HG03342 (cell line): ENCODE measurements at regions not wholly inside any gene's neighbourhood (a gene's known extent, or its start where the extent isn't known, plus 50 kb on each side); places are given as distances from the start of the nearest gene placed in this dataset.
"Not testable (repeated sequence)": the region's sequence is repeated elsewhere in the genome, so short reads cannot be mapped to it uniquely, and the experiment has no call there.

ENCODE experiments used
- ATAC-seq: cut with Tn5 transposase; IDR thresholded peaks from one replicate; pipeline ENCODE4 v1.9.1; 2021; ENCODE audit warnings: mild to moderate bottlenecking, moderate library complexity; ENCODE audit not compliant: unreplicated experiment

DNA sequence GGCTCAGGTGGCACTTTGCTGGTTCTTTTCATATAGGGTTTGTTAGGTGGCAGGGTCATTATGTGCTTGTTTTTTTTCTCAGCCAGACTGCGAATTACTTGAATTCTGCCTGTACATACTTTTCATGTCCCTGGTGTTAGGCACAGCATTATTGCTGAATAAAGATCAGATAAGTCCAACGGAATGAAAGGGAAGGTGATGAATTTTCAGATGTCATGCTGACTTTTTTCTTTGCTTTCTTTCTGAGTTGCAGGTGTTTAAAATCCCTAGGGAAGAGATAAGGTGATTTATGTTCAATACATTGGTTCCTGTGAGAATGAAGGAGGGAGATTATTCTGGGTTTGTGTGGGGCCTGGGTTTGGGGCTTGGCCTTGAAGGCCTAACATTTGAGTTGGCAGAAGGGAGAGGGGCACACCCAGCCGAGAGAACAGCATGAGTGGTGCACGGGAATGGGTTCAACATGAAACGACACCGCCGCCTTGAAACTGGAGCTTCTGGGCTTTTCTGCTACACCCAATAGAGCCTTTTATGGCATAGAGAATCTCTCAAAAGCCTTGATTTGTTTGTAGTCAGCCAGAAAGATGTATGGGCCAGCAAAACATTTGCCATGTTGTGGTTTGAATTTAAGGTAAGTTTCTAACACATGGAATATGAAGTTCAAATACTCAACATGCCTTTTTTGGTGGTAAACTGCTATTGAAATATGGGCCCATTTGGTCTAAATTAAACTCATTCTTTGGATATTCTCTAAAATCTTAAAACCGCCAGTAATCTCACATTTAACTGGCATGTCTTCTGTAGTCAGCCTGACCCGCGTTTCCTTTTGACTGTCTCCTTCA is 477.0 kb downstream of the PCNX1 start:
- no peak for ATAC-seq

- no peak for ATAC-seq
Measured at GRCh38 chr14:71387753-71388152, 480.5 kb downstream of the PCNX1 start.

GRCh38 chr14:71388336-71388735 is 481.1 kb downstream of the PCNX1 start:
- no peak for ATAC-seq

- ATAC-seq: no peak
Measured at GRCh38 chr14:71388862-71389261, 481.6 kb downstream of the PCNX1 start.

GRCh38 chr14:71394386-71394785 is 487.1 kb downstream of the PCNX1 start:
- ATAC-seq: no peak

GRCh38 chr14:71395151-71395604 is 487.9 kb downstream of the PCNX1 start:
- no peak for ATAC-seq

- no peak for ATAC-seq
Measured at GRCh38 chr14:71395636-71396035, 488.4 kb downstream of the PCNX1 start.

GRCh38 chr14:71396050-71396677 is 488.9 kb downstream of the PCNX1 start:
- no peak for ATAC-seq

GRCh38 chr14:71397371-71397770 is 490.1 kb downstream of the PCNX1 start:
- no peak for ATAC-seq

GRCh38 chr14:71398450-71398849 is 491.2 kb downstream of the PCNX1 start:
- ATAC-seq: no peak

- ATAC-seq: peak; percentile 77
Measured at GRCh38 chr14:71399057-71399487, 491.8 kb downstream of the PCNX1 start.

GRCh38 chr14:71400871-71401321 is 493.6 kb downstream of the PCNX1 start:
- no peak for ATAC-seq

- not testable (repeated sequence) for ATAC-seq
Measured at GRCh38 chr14:71402415-71402814, 495.2 kb downstream of the PCNX1 start.

DNA sequence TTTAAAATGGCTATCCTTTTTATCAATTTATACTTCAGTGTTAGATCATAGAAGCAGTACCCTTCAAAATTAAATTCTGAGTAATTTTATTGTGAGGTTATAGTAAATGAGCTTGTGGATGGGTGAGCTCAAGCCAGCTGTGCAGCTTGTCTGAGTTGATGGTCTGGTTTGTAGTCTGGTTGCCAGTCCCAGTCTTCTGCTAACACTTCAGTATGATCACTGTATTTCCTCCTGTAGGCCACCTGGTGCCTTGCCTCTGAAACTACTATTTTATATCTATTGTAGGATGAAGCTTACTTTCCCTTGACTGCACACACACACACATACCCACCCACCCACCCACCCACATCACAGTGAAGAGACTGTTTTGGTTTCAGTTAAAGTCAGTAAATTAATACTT is 496.4 kb downstream of the PCNX1 start:
- ATAC-seq: peak; percentile 50

DNA sequence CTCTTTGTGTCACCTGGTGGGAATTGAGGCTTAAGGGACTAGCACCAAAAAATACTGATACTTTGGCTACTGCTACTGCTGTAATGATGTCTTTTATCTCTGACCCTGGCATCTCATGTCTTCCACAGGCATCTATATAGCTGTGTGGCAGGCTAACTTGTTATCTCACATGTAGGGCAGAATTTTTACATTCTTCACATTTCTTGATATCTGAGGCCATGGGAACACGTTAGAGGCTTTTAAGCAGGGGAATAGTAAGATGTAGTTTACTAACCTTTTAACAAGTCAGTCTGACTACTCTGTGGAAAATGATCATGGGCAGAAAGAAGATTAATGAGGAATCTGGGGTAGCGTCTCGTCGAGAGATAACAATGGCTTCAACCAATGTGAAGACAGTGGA is 498.4 kb downstream of the PCNX1 start:
- no peak for ATAC-seq

DNA sequence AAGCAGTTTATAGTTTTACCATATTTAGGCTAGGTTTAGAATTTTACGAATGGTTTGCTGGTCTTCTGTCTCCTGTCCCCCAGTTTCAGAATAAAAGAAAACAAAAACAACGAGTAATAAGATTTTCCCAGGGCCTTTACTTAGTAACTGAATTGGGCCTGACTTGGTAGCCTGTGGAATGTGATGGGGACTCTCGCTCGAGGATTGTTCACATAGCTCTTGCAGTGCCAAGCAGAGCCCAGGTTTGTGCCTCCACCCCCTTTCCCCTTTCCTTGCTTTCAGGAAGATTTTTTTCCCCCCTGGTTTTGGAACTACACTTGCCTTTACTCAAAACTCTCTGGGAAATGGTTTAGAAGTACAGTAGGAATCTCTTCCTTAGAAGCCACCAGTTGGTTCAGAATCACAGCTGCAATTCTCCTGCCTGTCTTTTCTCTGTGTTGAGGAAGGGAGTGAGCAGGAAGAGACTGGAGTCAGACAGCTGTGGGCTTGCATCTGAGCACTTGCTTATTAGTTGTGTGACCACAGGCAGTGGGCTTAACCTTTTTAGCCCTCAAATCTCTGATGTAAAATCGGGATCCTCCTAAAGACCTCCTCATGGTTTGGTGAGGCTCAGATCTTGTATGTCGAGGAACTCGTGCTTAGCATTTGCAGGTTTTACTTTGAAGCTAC is 501.2 kb downstream of the PCNX1 start:
- ATAC-seq: no peak

DNA sequence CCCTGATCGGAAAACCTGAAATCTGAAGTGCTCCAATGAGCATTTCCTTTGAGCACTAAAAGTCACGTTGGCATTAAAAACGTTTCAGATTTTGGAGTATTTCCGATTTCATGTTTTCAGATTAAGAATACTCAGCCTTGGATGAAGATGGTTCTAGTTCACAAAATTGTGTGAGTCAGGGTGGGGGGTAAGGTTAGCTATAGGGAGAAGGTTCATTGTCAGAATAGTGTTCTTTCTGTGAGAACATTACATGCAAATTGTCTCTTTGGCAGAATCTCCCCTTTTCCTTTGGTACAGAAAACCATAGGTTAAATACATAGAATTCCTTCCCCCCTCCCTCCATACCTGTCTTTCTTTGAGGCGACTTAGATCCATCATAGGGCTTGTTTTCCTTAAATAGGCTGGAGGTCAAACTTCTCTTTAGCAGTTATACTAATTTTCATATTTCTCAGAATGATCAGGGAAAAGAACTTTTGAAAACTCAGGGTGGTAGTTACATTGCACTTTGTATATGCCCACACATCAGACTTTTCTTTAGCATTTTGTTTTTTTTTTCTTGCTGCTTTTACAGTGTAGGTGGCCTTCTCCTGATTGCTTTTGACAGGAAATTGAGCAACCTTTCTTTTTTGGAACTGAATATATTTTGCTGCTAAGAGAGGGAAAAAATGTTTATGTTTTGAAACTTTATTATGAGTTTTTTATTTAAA is 503.5 kb downstream of the PCNX1 start:
- no peak for ATAC-seq

DNA sequence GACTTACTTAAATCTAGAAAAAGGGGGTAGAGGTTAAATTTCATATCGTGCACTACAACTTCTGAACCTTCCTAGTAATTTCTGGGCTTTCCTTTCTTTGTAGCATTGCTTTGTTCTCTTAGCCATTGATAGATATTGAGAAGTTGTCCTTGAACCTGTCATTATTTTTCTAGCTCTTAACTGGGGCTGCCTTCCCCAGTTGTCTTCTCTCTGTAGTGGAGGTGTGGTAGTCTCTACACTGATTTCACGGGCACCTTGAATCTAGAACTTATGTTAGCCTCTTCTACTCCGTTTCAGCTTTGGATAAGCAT is 504.0 kb downstream of the PCNX1 start:
- ATAC-seq: no peak

GRCh38 chr14:71411738-71412137 is 504.5 kb downstream of the PCNX1 start:
- ATAC-seq: no peak

DNA sequence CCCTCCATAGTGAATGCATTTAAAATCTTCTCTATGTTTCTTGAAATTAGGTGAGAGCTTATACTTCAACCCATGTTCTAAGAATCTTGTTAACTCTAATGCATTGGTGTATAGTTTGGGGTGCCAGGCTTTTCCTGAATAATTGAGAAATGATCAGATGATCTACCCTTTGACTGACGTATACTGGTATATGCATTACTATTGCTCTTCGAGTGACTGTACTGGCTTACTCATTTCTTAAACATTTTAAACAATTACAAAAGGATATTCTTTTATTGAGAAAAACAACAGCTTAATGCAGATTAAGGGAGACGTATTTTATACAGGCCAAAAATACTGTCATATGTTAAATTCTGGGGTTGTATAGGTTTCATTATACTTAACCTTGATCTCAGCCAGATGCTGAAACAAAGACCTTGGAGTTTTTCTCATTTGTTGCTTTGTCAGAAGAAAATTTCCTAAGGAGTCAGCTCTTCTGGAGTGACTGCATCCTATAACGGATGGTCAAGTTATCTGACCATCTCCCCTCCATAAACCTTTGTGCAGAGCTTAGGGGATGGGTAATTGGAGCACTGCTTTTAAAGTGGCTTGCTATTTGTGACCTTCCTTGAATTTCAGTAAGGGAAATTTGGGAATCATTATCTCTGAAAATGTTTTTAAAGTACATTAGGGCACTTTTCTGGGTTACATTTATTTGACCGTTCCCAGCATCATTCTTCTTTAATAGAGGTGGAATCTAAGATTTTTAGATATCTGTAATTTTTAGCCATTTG is 507.6 kb downstream of the PCNX1 start:
- no peak for ATAC-seq

GRCh38 chr14:71415404-71415690 is 508.1 kb downstream of the PCNX1 start:
- ATAC-seq: no peak
